Panc1 (cell line): ENCODE measurements at regions not wholly inside any gene's neighbourhood (a gene's known extent, or its start where the extent isn't known, plus 50 kb on each side); places are given as distances from the start of the nearest gene placed in this dataset.

Experiments used
- ATAC-seq: fragments of 200-7000 bp; cut with Tn5 transposase; 2 replicates; pipeline ENCODE4 v1.9.1; 2020; ENCODE audit warnings: mild to moderate bottlenecking, moderate library complexity
- BruUV-seq: library from RNA; stranded (reverse); fragments of 400-500 nt; replicated peaks from 2 replicates; lab custom pipeline; 2021; lab: Mats Ljungman, UMichigan
- CTCF ChIA-PET: fragments of 300-600 bp; sonication (Branson Sonifier 250); formaldehyde crosslinking; loops from one replicate; lab custom pipeline; 2022; ENCODE audit warnings: antibody characterized with exemption; lab: Charles Lee
- POLR2A ChIA-PET: fragments of 300-600 bp; sonication (Branson Sonifier 250); formaldehyde crosslinking; loops from one replicate; lab custom pipeline; 2022; ENCODE audit warnings: antibody characterized with exemption; lab: Charles Lee
- DNase-seq: peaks from one replicate; pipeline ENCODE4 v3.0.0-alpha.2; 2010; ENCODE audit warnings: low read depth, low spot score
- H3K27ac ChIP-seq: 2 replicates; pipeline ENCODE4 v1.5.1; 2011; ENCODE audit warnings: mild to moderate bottlenecking, low read length, inconsistent platforms
- H3K27me3 ChIP-seq: fragments of 200-500 bp; sonication (Bioruptor generic); 2 replicates; pipeline ENCODE4 v1.6.0; 2014; ENCODE audit warnings: low read length, inconsistent platforms; ENCODE audit not compliant: control insufficient read depth, insufficient read depth
- H3K36me3 ChIP-seq: fragments of 200-500 bp; sonication (Bioruptor generic); 2 replicates; pipeline ENCODE4 v1.5.1; 2014; ENCODE audit warnings: inconsistent platforms, mild to moderate bottlenecking, low read length, moderate library complexity; ENCODE audit not compliant: control insufficient read depth, insufficient read depth
- H3K4me1 ChIP-seq: 2 replicates; pipeline ENCODE4 v1.5.1; 2011; ENCODE audit warnings: inconsistent platforms, mild to moderate bottlenecking, low read length, moderate library complexity; ENCODE audit not compliant: control insufficient read depth, insufficient read depth
- H3K4me3 ChIP-seq, 2 experiments: 2 replicates each; pipeline ENCODE4 v1.5.1; 2011 to 2012; ENCODE audit warnings: low read depth in 2 of 2, low read length in 2 of 2, mild to moderate bottlenecking in 2 of 2, inconsistent platforms in 1 of 2, moderate library complexity in 1 of 2
- H3K9me3 ChIP-seq: fragments of 200-500 bp; sonication (Bioruptor generic); 2 replicates; pipeline ENCODE4 v1.5.1; 2014; ENCODE audit warnings: low read depth, mild to moderate bottlenecking, inconsistent platforms, low read length, moderate library complexity; ENCODE audit not compliant: control insufficient read depth, insufficient read depth
- CTCF ChIP-seq: fragments of 450-650 bp; IDR thresholded peaks from 2 replicates; pipeline ENCODE4 v1.5.1; 2017; ENCODE audit warnings: mild to moderate bottlenecking
- POLR2AphosphoS5 ChIP-seq: IDR thresholded peaks from 2 replicates; pipeline ENCODE4 v1.6.1; 2012; ENCODE audit warnings: mild to moderate bottlenecking, low read depth, low read length, moderate library complexity
- REST ChIP-seq, 2 experiments: IDR thresholded peaks; 2 replicates each; pipeline ENCODE4 v1.6.1; 2011 to 2012; ENCODE audit warnings: low read depth in 2 of 2, control low read depth in 1 of 2, low read length in 1 of 2, mild to moderate bottlenecking in 1 of 2, moderate library complexity in 1 of 2; ENCODE audit not compliant: insufficient read depth in 1 of 2
- SIN3A ChIP-seq: IDR thresholded peaks from 2 replicates; pipeline ENCODE4 v1.6.1; 2012; ENCODE audit warnings: low read depth, mild to moderate bottlenecking, low read length, moderate library complexity, borderline replicate concordance; ENCODE audit not compliant: insufficient read depth
- TCF7L2 ChIP-seq: IDR thresholded peaks from 2 replicates; pipeline ENCODE4 v1.6.1; 2011; ENCODE audit warnings: mild to moderate bottlenecking, low read depth, low read length, inconsistent platforms
- in situ Hi-C: cut with HindIII; loops from 2 replicates; pipeline ENCODE4 v1.10.0; 2016; ENCODE audit warnings: low sequenced_read_pairs, low pct_unique_long_range_greater_than_20kb
- intact Hi-C: fragments of 100-400 bp; cut with micrococcal nuclease; formaldehyde crosslinking; loops from one replicate; pipeline ENCODE4 v1.10.0; 2022; ENCODE audit not compliant: unreplicated experiment

- POLR2A ChIA-PET: no interaction called here
Observed at GRCh38 chr1:60279798-60280197, 206.2 kb upstream of the C1orf87 start.

GRCh38 chr1:60277269-60277668 is 203.7 kb upstream of the C1orf87 start:
- no peak for ATAC-seq
- ChIA-PET POLR2A (no interaction called here), CTCF (no interaction called here)

More at GRCh38 chr1:60279798-60280197, 206.2 kb upstream of the C1orf87 start:
- ATAC-seq (no peak), DNase-seq (no peak)
- Histone ChIP-seq H3K9me3 (no peaks in the 10 kb centered on the region), H3K36me3 (no peaks in the 10 kb centered on the region), H3K4me1 (peaks cover 4% of the 10 kb centered on the region), H3K27ac (no peak overlapping the region), H3K4me3 (no peak overlapping the region), H3K27me3 (no peaks in the 10 kb centered on the region)
- BruUV-seq: no TSS peak
- TF ChIP-seq SIN3A: no peak
- TF ChIP-seq POLR2AphosphoS5: no peak
- no peak for TF ChIP-seq TCF7L2
- no peak for TF ChIP-seq REST (IDR thresholded peaks at IDR 0.05; ENCODE audit: insufficient read depth in 1 of 2, low read depth in 2 of 2, low read length in 1 of 2)
- TF ChIP-seq CTCF: no peak
- CTCF ChIA-PET: no interaction called here
- intact Hi-C loops (loop anchor here (5.0 kb wide), 1 partner anchor 763 kb away; no protein-coding TSS in a partner anchor), in situ Hi-C loops (no loop called here)

More at GRCh38 chr1:60277269-60277668, 203.7 kb upstream of the C1orf87 start:
- H3K4me3 ChIP-seq: no peak overlapping the region
- DNase-seq: no peak
- in situ Hi-C loops (no loop called here), intact Hi-C loops (no loop called here)
- no peaks in the 10 kb centered on the region for H3K36me3 ChIP-seq
- no peaks in the 10 kb centered on the region for H3K9me3 ChIP-seq
- H3K27me3 ChIP-seq: no peaks in the 10 kb centered on the region
- no TSS peak for BruUV-seq
- no peak for TF ChIP-seq CTCF
- TF ChIP-seq POLR2AphosphoS5: no peak
- H3K4me1 ChIP-seq: peaks cover 4% of the 10 kb centered on the region
- H3K27ac ChIP-seq: no peak overlapping the region
